PFSK-1 (cell line): ENCODE measurements at regions not wholly inside any gene's neighbourhood (a gene's known extent, or its start where the extent isn't known, plus 50 kb on each side); places are given as distances from the start of the nearest gene placed in this dataset.

Source experiments
- FOXP2 ChIP-seq: optimal IDR thresholded peaks from 2 replicates; pipeline ENCODE3; 2011; ENCODE audit warnings: borderline replicate concordance, control low read depth, inconsistent platforms; ENCODE audit not compliant: insufficient read depth; ENCODE audit errors: extremely low read length, extremely low read depth
- POLR2AphosphoS5 ChIP-seq: IDR thresholded peaks from 2 replicates; pipeline ENCODE4 v1.6.1; 2012; ENCODE audit warnings: low read depth, mild to moderate bottlenecking, control low read depth, low read length, moderate library complexity
- REST ChIP-seq, 2 experiments: IDR thresholded peaks; 2 replicates each; pipeline versions ENCODE4 v1.6.1 to v1.8.0; 2011 to 2012; ENCODE audit warnings: low read depth in 2 of 2, low read length in 2 of 2, control low read depth in 1 of 2, inconsistent platforms in 1 of 2, mild to moderate bottlenecking in 1 of 2, moderate library complexity in 1 of 2; ENCODE audit not compliant: insufficient read depth in 1 of 2
- SIN3A ChIP-seq: IDR thresholded peaks from 2 replicates; pipeline ENCODE4 v1.6.1; 2012; ENCODE audit warnings: mild to moderate bottlenecking, low read length, moderate library complexity, borderline replicate concordance; ENCODE audit not compliant: insufficient read depth
- TAF1 ChIP-seq: IDR thresholded peaks from 2 replicates; pipeline ENCODE4 v1.6.1; 2012; ENCODE audit warnings: low read length, control low read depth, borderline replicate concordance; ENCODE audit not compliant: insufficient read depth

GRCh38 chr20:53660947-53661381 lies 67.3 kb upstream of the ZNF217 start:
- TF ChIP-seq SIN3A (no peak), FOXP2 (no peak), POLR2AphosphoS5 (no peak), TAF1 (no peak), REST (IDR thresholded peaks at IDR 0.05; ENCODE audit: insufficient read depth in 1 of 2, low read depth in 2 of 2, low read length in 2 of 2) (no peak)

- TF ChIP-seq FOXP2 (no peak), SIN3A (no peak), TAF1 (no peak), POLR2AphosphoS5 (no peak), REST (IDR thresholded peaks at IDR 0.05; ENCODE audit: insufficient read depth in 1 of 2, low read depth in 2 of 2, low read length in 2 of 2) (no peak)
These were observed 66.7 kb upstream of the ZNF217 start for GRCh38 chr20:53660078-53660909.

- TF ChIP-seq SIN3A = no peak
- TF ChIP-seq TAF1 = no peak
- no peak for TF ChIP-seq POLR2AphosphoS5
These were observed 65.3 kb upstream of the ZNF217 start for GRCh38 chr20:53658973-53659372.

GRCh38 chr20:53658322-53658721 lies 64.7 kb upstream of the ZNF217 start:
- TF ChIP-seq TAF1 = no peak
- TF ChIP-seq REST (IDR thresholded peaks at IDR 0.05; ENCODE audit: insufficient read depth in 1 of 2, low read depth in 2 of 2, low read length in 2 of 2) = no peak
- TF ChIP-seq FOXP2 = no peak
- TF ChIP-seq POLR2AphosphoS5 = no peak
- TF ChIP-seq SIN3A = no peak

- TF ChIP-seq POLR2AphosphoS5 (no peak), TAF1 (no peak; the same call in 1 of the 2 replicates), FOXP2 (no peak), SIN3A (no peak), REST (IDR thresholded peaks at IDR 0.05; ENCODE audit: insufficient read depth in 1 of 2, low read depth in 2 of 2, low read length in 2 of 2) (no peak)
These were observed 64.1 kb upstream of the ZNF217 start for GRCh38 chr20:53657732-53658131.
